ENCODE measurements at regions not wholly inside any gene's neighbourhood (a gene's known extent, or its start where the extent isn't known, plus 50 kb on each side); places are given as distances from the start of the nearest gene placed in this dataset.

DNA sequence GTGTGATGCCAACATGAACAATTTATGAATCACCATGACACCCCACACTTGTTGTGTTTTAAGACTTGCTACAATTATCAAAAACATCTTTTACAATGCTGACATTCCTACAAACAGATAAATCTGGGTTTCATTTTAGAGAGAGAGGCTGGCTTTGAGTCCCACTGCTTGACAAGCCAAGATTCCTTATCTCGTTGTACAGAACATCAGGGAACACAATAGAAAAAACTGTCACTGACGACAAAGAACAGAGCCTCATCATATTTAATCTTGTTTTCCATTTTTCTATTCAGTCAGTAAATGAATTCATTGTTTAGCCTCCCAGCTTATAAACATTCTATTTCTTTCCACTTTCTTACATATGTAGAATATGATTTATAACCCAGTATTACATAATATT is 461.6 kb upstream of the VSTM2A start:
- Histone ChIP-seq H3K9ac (ENCODE audit: low read depth, low read length) (no peak overlapping the region), H3K4me3 (ENCODE audit: low read length) (no peak overlapping the region), H3K9me3 (replicated peaks; ENCODE audit: low read length) (no peaks in the 10 kb centered on the region), H3K4me1 (ENCODE audit: control insufficient read depth, insufficient read depth, low read length) (no peaks in the 10 kb centered on the region), H3K27me3 (ENCODE audit: control insufficient read depth, insufficient read depth, low read length) (no peaks in the 10 kb centered on the region), H3K36me3 (ENCODE audit: insufficient read depth, low read length) (no peaks in the 10 kb centered on the region), H3K4me2 (ENCODE audit: low read length) (no peak overlapping the region)

GRCh38 chr7:54080971-54081370 is 461.2 kb upstream of the VSTM2A start:
- Histone ChIP-seq H3K9me3 (replicated peaks; ENCODE audit: low read length) (no peaks in the 10 kb centered on the region), H3K4me3 (ENCODE audit: low read length) (no peak overlapping the region), H3K27me3 (ENCODE audit: control insufficient read depth, insufficient read depth, low read length) (no peaks in the 10 kb centered on the region), H3K36me3 (ENCODE audit: insufficient read depth, low read length) (no peaks in the 10 kb centered on the region), H3K4me1 (ENCODE audit: control insufficient read depth, insufficient read depth, low read length) (no peaks in the 10 kb centered on the region), H3K4me2 (ENCODE audit: low read length) (no peak overlapping the region), H3K9ac (ENCODE audit: low read depth, low read length) (no peak overlapping the region)

DNA sequence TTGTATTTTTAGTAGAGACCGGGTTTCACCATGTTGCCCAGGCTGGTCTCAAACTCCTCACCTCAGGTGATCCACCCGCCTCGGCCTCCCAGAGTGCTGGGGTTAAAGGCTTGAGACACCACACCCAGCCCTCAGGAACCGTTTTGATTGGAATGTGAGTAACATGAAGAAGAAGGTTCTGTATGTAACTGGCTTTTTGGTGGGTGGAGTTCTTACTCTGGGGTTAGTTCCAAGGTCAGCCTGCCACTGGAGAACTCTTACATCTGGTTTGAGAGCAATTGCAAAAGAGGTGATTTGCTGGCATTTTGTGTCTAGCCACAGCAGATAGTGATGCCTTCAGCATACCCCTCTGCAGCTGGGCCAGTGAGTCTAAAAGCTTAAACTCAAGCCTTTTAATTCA is 457.8 kb upstream of the VSTM2A start:
- no peaks in the 10 kb centered on the region for H3K27me3 ChIP-seq (ENCODE audit: control insufficient read depth, insufficient read depth, low read length)
- H3K4me1 ChIP-seq (ENCODE audit: control insufficient read depth, insufficient read depth, low read length), result no peaks in the 10 kb centered on the region
- no peaks in the 10 kb centered on the region for H3K36me3 ChIP-seq (ENCODE audit: insufficient read depth, low read length)
- H3K9me3 ChIP-seq (replicated peaks; ENCODE audit: low read length), result no peaks in the 10 kb centered on the region
- no peak overlapping the region for H3K4me2 ChIP-seq (ENCODE audit: low read length)
- no peak overlapping the region for H3K9ac ChIP-seq (ENCODE audit: low read depth, low read length)
- H3K4me3 ChIP-seq (ENCODE audit: low read length), result no peak overlapping the region

DNA sequence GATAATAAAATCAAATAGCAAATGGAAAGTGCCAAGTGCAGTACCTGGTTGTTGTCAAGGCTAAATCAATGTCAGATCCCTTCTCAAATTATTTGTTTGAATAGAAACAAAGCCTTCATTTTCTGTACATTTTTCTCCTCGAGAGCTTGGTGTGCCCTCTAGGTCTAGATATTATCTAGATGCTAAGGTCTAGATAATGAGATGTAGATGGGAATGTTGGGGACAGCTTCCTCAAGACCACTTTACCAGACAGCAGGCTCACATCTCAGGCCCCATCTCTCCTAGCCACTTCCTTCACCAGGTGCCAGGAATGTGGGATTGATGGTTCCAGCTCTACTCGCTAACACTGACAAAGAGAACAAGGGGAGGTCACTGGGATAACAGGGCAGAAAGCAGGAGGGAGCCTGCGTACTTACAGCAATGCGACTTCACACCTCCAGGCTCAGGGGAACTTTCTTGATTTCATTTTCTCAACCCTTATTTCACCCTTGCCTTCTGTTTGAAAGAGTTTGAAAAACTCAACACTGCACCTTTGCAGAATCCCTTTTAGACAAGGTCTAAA is 451.4 kb upstream of the VSTM2A start:
- no peaks in the 10 kb centered on the region for H3K27me3 ChIP-seq (ENCODE audit: control insufficient read depth, insufficient read depth, low read length)
- H3K4me3 ChIP-seq (ENCODE audit: low read length), result no peak overlapping the region
- no peak overlapping the region for H3K4me2 ChIP-seq (ENCODE audit: low read length)
- H3K36me3 ChIP-seq (ENCODE audit: insufficient read depth, low read length), result no peaks in the 10 kb centered on the region
- no peak overlapping the region for H3K9ac ChIP-seq (ENCODE audit: low read depth, low read length)
- no peaks in the 10 kb centered on the region for H3K4me1 ChIP-seq (ENCODE audit: control insufficient read depth, insufficient read depth, low read length)
- no peaks in the 10 kb centered on the region for H3K9me3 ChIP-seq (replicated peaks; ENCODE audit: low read length)

GRCh38 chr7:54091322-54091721 is 450.9 kb upstream of the VSTM2A start:
- Histone ChIP-seq H3K4me1 (ENCODE audit: control insufficient read depth, insufficient read depth, low read length) (no peaks in the 10 kb centered on the region), H3K36me3 (ENCODE audit: insufficient read depth, low read length) (no peaks in the 10 kb centered on the region), H3K27me3 (ENCODE audit: control insufficient read depth, insufficient read depth, low read length) (no peaks in the 10 kb centered on the region), H3K4me2 (ENCODE audit: low read length) (no peak overlapping the region), H3K9me3 (replicated peaks; ENCODE audit: low read length) (no peaks in the 10 kb centered on the region), H3K9ac (ENCODE audit: low read depth, low read length) (no peak overlapping the region), H3K4me3 (ENCODE audit: low read length) (no peak overlapping the region)

DNA sequence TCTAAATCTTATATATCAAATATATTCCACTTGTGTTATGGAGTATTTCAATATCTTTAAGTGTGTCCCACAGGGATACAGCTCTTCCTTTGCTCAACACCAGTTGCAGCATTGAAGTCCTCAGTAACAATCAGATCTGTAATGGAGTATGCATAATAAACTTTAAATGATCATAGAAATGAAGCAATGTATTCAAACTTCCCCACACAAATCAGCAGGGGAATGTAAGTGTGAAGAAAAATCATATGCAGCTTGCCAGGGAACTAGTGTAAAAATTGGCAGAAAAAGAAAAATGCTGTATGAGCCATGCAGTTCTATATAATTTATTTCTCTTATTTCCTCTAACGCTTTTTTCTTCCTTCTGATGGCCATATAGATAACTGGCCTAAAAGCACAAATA is 444.3 kb upstream of the VSTM2A start:
- no peaks in the 10 kb centered on the region for H3K9me3 ChIP-seq (replicated peaks; ENCODE audit: low read length)
- H3K4me3 ChIP-seq (ENCODE audit: low read length), result no peak overlapping the region
- no peaks in the 10 kb centered on the region for H3K4me1 ChIP-seq (ENCODE audit: control insufficient read depth, insufficient read depth, low read length)
- H3K4me2 ChIP-seq (ENCODE audit: low read length), result no peak overlapping the region
- H3K27me3 ChIP-seq (ENCODE audit: control insufficient read depth, insufficient read depth, low read length), result no peaks in the 10 kb centered on the region
- no peak overlapping the region for H3K9ac ChIP-seq (ENCODE audit: low read depth, low read length)
- no peaks in the 10 kb centered on the region for H3K36me3 ChIP-seq (ENCODE audit: insufficient read depth, low read length)

DNA sequence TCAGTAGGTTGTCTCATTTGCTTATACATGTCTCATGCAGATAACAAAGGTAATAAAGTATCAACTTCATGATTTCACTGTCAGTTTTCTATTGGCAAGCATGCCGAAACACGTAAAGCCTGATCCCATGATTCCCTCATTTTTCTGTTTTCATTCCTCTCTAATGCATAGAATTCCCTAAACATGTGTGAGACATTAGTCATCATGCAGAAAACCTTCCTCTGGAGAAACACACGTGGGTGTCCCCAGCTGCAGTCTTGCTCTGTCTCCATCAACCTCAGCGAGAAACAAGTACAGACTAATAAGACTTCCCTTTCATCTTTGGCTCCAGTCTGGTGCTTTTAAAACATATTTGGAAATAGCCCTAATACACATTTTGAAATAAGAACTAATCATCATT is 432.7 kb upstream of the VSTM2A start:
- Histone ChIP-seq H3K36me3 (ENCODE audit: insufficient read depth, low read length) (no peaks in the 10 kb centered on the region), H3K9ac (ENCODE audit: low read depth, low read length) (no peak overlapping the region), H3K27me3 (ENCODE audit: control insufficient read depth, insufficient read depth, low read length) (no peaks in the 10 kb centered on the region), H3K4me3 (ENCODE audit: low read length) (no peak overlapping the region), H3K4me2 (ENCODE audit: low read length) (no peak overlapping the region), H3K9me3 (replicated peaks; ENCODE audit: low read length) (no peaks in the 10 kb centered on the region), H3K4me1 (ENCODE audit: control insufficient read depth, insufficient read depth, low read length) (no peaks in the 10 kb centered on the region)

DNA sequence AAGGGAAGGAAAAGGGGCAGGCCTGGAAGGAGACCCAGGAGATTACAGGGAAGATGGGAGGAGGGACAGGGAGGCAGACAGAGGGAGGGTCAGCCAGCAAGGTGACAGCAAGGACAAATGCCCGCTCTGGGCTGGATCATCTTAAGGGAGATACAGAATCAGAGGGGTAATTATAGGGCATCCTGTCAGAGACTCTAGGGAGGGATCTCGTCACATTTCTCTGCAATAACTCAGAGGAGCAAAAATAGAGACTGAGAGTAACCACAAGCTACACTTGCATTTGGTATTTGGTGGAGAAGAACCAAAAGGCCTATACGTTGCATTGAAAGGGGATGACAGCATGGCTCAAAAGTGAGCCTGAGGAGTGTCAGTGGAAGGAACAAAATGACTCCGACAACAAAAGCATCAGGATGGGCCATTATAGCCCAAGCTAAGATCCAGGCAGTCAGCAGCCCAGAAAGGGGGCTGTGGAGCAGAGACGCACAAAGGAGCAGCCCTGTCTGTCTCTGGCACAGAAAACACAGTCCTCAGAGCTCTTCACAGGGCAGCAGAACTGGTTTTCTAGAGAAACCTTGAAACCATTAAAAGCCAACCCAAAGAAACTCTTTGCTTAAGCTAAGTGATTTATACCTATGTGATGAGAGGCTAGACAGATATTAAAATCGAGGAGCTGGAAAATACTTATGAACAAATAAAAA is 430.2 kb upstream of the VSTM2A start:
- Histone ChIP-seq H3K27me3 (ENCODE audit: control insufficient read depth, insufficient read depth, low read length) (no peaks in the 10 kb centered on the region), H3K4me3 (ENCODE audit: low read length) (no peak overlapping the region), H3K4me2 (ENCODE audit: low read length) (no peak overlapping the region), H3K36me3 (ENCODE audit: insufficient read depth, low read length) (no peaks in the 10 kb centered on the region), H3K4me1 (ENCODE audit: control insufficient read depth, insufficient read depth, low read length) (no peaks in the 10 kb centered on the region), H3K9me3 (replicated peaks; ENCODE audit: low read length) (no peaks in the 10 kb centered on the region), H3K9ac (ENCODE audit: low read depth, low read length) (no peak overlapping the region)

DNA sequence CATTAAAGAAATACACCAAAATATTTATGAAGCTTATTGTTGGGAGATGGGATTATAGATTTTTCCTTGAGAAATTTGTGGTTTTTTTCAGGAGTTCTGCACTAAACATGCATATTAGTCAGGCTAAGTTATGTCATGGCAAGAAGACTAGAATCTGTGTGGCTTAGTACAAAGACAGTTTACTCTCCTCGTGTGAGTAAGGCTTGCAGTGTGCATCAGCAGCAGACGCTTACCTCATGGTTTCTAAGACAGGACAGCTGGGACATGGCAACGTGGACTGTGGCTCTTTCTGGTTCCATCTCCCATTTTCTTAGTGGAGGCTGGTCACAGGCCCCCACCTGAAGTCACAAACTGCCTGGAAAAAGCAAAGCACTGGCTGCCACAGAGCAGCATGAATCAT is 429.6 kb upstream of the VSTM2A start:
- H3K4me2 ChIP-seq (ENCODE audit: low read length), result no peak overlapping the region
- no peaks in the 10 kb centered on the region for H3K9me3 ChIP-seq (replicated peaks; ENCODE audit: low read length)
- no peaks in the 10 kb centered on the region for H3K4me1 ChIP-seq (ENCODE audit: control insufficient read depth, insufficient read depth, low read length)
- no peaks in the 10 kb centered on the region for H3K27me3 ChIP-seq (ENCODE audit: control insufficient read depth, insufficient read depth, low read length)
- no peaks in the 10 kb centered on the region for H3K36me3 ChIP-seq (ENCODE audit: insufficient read depth, low read length)
- H3K9ac ChIP-seq (ENCODE audit: low read depth, low read length), result no peak overlapping the region
- H3K4me3 ChIP-seq (ENCODE audit: low read length), result no peak overlapping the region

DNA sequence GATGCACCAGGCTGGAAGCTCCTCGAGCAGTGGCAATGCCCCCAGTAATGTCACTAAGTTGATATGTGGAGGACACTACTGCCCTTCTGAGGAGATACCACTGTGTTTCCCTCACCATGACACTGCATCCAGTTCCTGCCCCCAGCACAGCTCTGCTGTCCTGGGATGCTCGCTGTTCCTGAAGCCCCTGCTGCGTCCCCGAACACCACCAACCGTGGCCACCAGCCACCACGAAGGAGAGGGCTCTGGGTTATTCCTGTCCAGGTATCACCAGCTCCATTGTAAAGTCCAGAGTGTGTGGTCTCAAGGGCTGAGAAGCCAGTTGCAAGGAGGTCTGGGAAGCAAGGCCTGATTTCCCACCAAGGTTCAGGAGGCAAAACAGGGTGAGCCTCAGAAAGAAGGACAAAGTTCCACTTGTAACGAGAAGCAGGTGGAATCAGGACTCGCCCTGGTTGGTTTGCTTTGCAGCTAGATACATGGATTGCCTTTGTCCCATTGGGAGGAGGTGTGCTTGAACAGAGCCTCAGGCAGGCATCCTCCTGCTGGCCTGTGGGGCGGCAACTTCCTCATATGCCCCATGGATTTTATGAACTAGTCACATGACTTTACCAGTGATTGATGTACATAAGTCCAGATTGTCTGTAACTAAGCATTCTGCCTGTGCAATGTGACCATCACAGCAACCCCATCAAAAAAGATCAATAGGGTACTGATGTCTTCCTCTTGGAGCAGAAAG is 427.0 kb upstream of the VSTM2A start:
- no peaks in the 10 kb centered on the region for H3K36me3 ChIP-seq (ENCODE audit: insufficient read depth, low read length)
- H3K9me3 ChIP-seq (replicated peaks; ENCODE audit: low read length), result no peaks in the 10 kb centered on the region
- no peak overlapping the region for H3K4me2 ChIP-seq (ENCODE audit: low read length)

DNA sequence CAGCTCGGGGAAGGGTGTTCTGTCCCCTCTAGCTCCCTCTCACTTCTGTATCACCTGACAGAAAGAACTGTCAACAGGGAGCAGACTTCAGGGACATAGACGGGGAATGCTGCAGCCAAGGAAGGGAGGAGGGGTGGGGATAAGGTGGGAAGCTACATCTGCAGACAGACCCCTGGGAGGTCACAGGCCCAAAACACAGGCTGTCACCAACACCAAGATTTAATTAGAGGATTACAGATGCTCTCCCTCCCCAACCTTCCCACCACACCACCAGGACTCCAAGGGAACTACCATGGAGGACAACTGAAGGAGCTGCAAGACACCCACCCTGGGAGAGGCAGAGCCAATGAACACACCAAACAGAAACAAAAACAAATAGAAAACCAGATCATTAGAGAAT is 425.2 kb upstream of the VSTM2A start:
- Histone ChIP-seq H3K27me3 (ENCODE audit: control insufficient read depth, insufficient read depth, low read length) (no peaks in the 10 kb centered on the region), H3K9me3 (replicated peaks; ENCODE audit: low read length) (no peaks in the 10 kb centered on the region), H3K36me3 (ENCODE audit: insufficient read depth, low read length) (no peaks in the 10 kb centered on the region), H3K4me3 (ENCODE audit: low read length) (no peak overlapping the region), H3K4me1 (ENCODE audit: control insufficient read depth, insufficient read depth, low read length) (no peaks in the 10 kb centered on the region), H3K9ac (ENCODE audit: low read depth, low read length) (no peak overlapping the region), H3K4me2 (ENCODE audit: low read length) (no peak overlapping the region)

More for the DNA sequence above, 427.0 kb upstream of the VSTM2A start:
- Histone ChIP-seq H3K4me3 (ENCODE audit: low read length) (no peak overlapping the region), H3K4me1 (ENCODE audit: control insufficient read depth, insufficient read depth, low read length) (no peaks in the 10 kb centered on the region), H3K9ac (ENCODE audit: low read depth, low read length) (no peak overlapping the region), H3K27me3 (ENCODE audit: control insufficient read depth, insufficient read depth, low read length) (no peaks in the 10 kb centered on the region)

DNA sequence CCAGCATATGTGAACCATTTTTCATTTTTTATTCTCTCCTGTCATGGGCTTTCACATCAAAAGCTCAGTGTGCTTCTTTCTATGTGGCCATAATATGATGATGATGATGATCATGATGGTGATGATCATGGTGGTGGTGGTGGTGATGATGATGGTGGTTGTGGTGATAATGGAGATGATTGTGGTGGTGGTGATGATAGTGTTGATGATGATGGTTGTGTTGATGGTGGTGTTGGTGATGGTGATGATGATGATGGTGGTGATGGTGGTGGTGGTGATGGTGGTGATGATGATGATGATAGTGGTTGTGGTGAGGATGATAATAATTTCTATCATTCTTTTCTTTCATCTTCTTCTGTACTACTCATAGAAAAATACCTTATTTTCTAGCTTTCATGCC is 413.1 kb upstream of the VSTM2A start:
- Histone ChIP-seq H3K4me2 (ENCODE audit: low read length) (no peak overlapping the region), H3K27me3 (ENCODE audit: control insufficient read depth, insufficient read depth, low read length) (no peaks in the 10 kb centered on the region), H3K9ac (ENCODE audit: low read depth, low read length) (no peak overlapping the region), H3K36me3 (ENCODE audit: insufficient read depth, low read length) (no peaks in the 10 kb centered on the region), H3K9me3 (replicated peaks; ENCODE audit: low read length) (no peaks in the 10 kb centered on the region), H3K4me1 (ENCODE audit: control insufficient read depth, insufficient read depth, low read length) (no peaks in the 10 kb centered on the region), H3K4me3 (ENCODE audit: low read length) (no peak overlapping the region)

All from skeletal muscle satellite cell (primary cell).